Endothelial cell of umbilical vein (primary cell): ENCODE measurements at regions not wholly inside any gene's neighbourhood (a gene's known extent, or its start where the extent isn't known, plus 50 kb on each side); places are given as distances from the start of the nearest gene placed in this dataset.

Experiments used
- BruUV-seq: library from RNA; stranded (reverse); fragments of 400-500 nt; replicated peaks from 2 replicates; lab custom pipeline; 2021; lab: Mats Ljungman, UMichigan
- CTCF ChIA-PET: fragments of 300-600, 350-600 bp; sonication (Branson Sonifier 250); formaldehyde crosslinking; loops from one replicate; lab custom pipeline; 2021; ENCODE audit warnings: antibody characterized with exemption, inconsistent platforms; lab: Charles Lee
- POLR2A ChIA-PET: fragments of 300-600, 350-600 bp; sonication (Branson Sonifier 250); formaldehyde crosslinking; loops from one replicate; lab custom pipeline; 2021; ENCODE audit warnings: antibody characterized with exemption, inconsistent platforms; lab: Charles Lee
- DNase-seq: peaks from one replicate; pipeline ENCODE4 v3.0.0-alpha.2; 2011; ENCODE audit warnings: low read depth, low spot score
- FAIRE-seq: peaks from 2 replicates; lab custom pipeline; 2011; peaks lifted over from hg19 to GRCh38; lab: Jason Lieb, UNC
- H2AFZ ChIP-seq: 2 replicates; pipeline ENCODE4 v1.6.0; 2012; ENCODE audit warnings: low read depth, low read length, control low read depth, inconsistent platforms
- H3K27ac ChIP-seq: 2 replicates; pipeline ENCODE4 v1.5.1; 2011; ENCODE audit warnings: low read depth, mild to moderate bottlenecking, control low read depth, low read length, moderate library complexity; ENCODE audit not compliant: insufficient read depth
- H3K27me3 ChIP-seq, 2 experiments: 2 replicates each; pipeline versions ENCODE4 v1.6.0 to v1.6.1; 2011; ENCODE audit warnings: low read length in 2 of 2, mixed read lengths in 1 of 2; ENCODE audit not compliant: control insufficient read depth in 2 of 2, insufficient read depth in 2 of 2
- H3K36me3 ChIP-seq, 2 experiments: 2 replicates in 1 of 2; 3 replicates in 1 of 2; pipeline ENCODE4 v1.5.1; 2011; ENCODE audit warnings: low read length in 2 of 2, mild to moderate bottlenecking in 1 of 2, moderate library complexity in 1 of 2; ENCODE audit not compliant: control insufficient read depth in 2 of 2, insufficient read depth in 2 of 2; ENCODE audit errors: extremely low read depth in 1 of 2
- H3K4me1 ChIP-seq: 3 replicates; pipeline ENCODE4 v1.5.1; 2011; ENCODE audit warnings: mild to moderate bottlenecking, low read length; ENCODE audit not compliant: control insufficient read depth, insufficient read depth; ENCODE audit errors: extremely low read depth
- H3K4me2 ChIP-seq: 2 replicates; pipeline ENCODE4 v1.6.1; 2011; ENCODE audit warnings: low read length, control low read depth, mixed read lengths; ENCODE audit not compliant: insufficient read depth
- H3K4me3 ChIP-seq, 3 experiments: fragments of 200-600 bp in 1 of 3; sonication (generic), shearing (Covaris generic) in 1 of 3; replicated peaks in 1 of 3; 2 replicates each; pipeline ENCODE4 v1.5.1; 2011 to 2016; ENCODE audit warnings: control low read depth in 3 of 3, low read length in 3 of 3, mild to moderate bottlenecking in 2 of 3, inconsistent platforms in 1 of 3, low read depth in 1 of 3, moderate library complexity in 1 of 3; ENCODE audit not compliant: insufficient read depth in 1 of 3
- H3K79me2 ChIP-seq: 2 replicates; pipeline ENCODE4 v1.6.0; 2012; ENCODE audit warnings: low read length, inconsistent platforms; ENCODE audit not compliant: control insufficient read depth, insufficient read depth
- H3K9ac ChIP-seq: replicated peaks from 2 replicates; pipeline ENCODE3; 2011; ENCODE audit warnings: low read length, control low read depth; ENCODE audit not compliant: insufficient read depth; ENCODE audit errors: extremely low read depth
- H3K9me1 ChIP-seq: replicated peaks from 3 replicates; pipeline ENCODE4 v1.6.0; 2011; ENCODE audit warnings: mild to moderate bottlenecking, low read length; ENCODE audit not compliant: control insufficient read depth, insufficient read depth; ENCODE audit errors: extremely low read depth
- H3K9me3 ChIP-seq: replicated peaks from 2 replicates; pipeline ENCODE4 v1.5.1; 2012; ENCODE audit warnings: low read length, inconsistent platforms; ENCODE audit not compliant: control insufficient read depth, insufficient read depth
- H4K20me1 ChIP-seq: replicated peaks from 2 replicates; pipeline ENCODE3; 2011; ENCODE audit warnings: mild to moderate bottlenecking, low read length; ENCODE audit not compliant: control insufficient read depth, insufficient read depth; ENCODE audit errors: extremely low read depth
- EZH2 ChIP-seq: IDR thresholded peaks from 2 replicates; pipeline ENCODE4 v1.6.1; 2012; ENCODE audit warnings: borderline replicate concordance, low read depth, mild to moderate bottlenecking, moderate library complexity, low read length, inconsistent platforms; ENCODE audit not compliant: severe bottlenecking
- FOS ChIP-seq: IDR thresholded peaks from 2 replicates; pipeline ENCODE4 v1.6.1; 2011; ENCODE audit warnings: mild to moderate bottlenecking, low read length, moderate library complexity, borderline replicate concordance; ENCODE audit not compliant: insufficient read depth
- GATA2 ChIP-seq: IDR thresholded peaks from 2 replicates; pipeline ENCODE4 v1.7.0; 2011; ENCODE audit warnings: low read depth, mild to moderate bottlenecking, moderate library complexity, mixed read lengths, low read length; ENCODE audit not compliant: insufficient read length, insufficient read depth
- JUN ChIP-seq: IDR thresholded peaks from 2 replicates; pipeline ENCODE4 v1.6.1; 2011; ENCODE audit warnings: borderline replicate concordance, low read depth; ENCODE audit not compliant: insufficient read length, insufficient read depth
- MYC ChIP-seq: IDR thresholded peaks from one replicate; pipeline ENCODE4 v1.6.1; 2011; ENCODE audit warnings: mild to moderate bottlenecking, low read depth, low read length
- POLR2A ChIP-seq: IDR thresholded peaks from 2 replicates; pipeline ENCODE4 v1.6.1; 2012; ENCODE audit warnings: low read depth, mild to moderate bottlenecking, control low read depth, low read length
- POLR2AphosphoS5 ChIP-seq: IDR thresholded peaks from 2 replicates; pipeline ENCODE4 v1.6.1; 2012; ENCODE audit warnings: low read depth, mild to moderate bottlenecking, control low read depth, low read length, moderate library complexity; ENCODE audit not compliant: insufficient read depth
- dilution Hi-C: fragments of 300-500 bp; cut with MboI; formaldehyde crosslinking; loops from one replicate; pipeline ENCODE4 v1.15.0; 2019; ENCODE audit warnings: low sequenced_read_pairs; ENCODE audit not compliant: extremely low pct_ligation_motif_present
- intact Hi-C: fragments of 100-400 bp; cut with micrococcal nuclease; formaldehyde crosslinking; loops from one replicate; pipeline ENCODE4 v1.10.0; 2022
- TF ChIP-seq, protein P1 (sequence below): IDR thresholded peaks from 2 replicates; pipeline ENCODE4 v1.6.1; 2011; ENCODE audit not compliant: insufficient read depth, insufficient read length
- TF ChIP-seq, protein P2 (sequence below), 2 donors: IDR thresholded peaks; 1 replicate in 1 of 2; 2 replicates in 1 of 2; pipeline ENCODE4 v1.5.1; 2011; ENCODE audit warnings: low read length in 2 of 2, mild to moderate bottlenecking in 2 of 2, moderate library complexity in 2 of 2, control low read depth in 1 of 2, inconsistent platforms in 1 of 2, low read depth in 1 of 2; ENCODE audit not compliant: insufficient read depth in 1 of 2; ENCODE audit errors: extremely low read depth in 1 of 2

DNA sequence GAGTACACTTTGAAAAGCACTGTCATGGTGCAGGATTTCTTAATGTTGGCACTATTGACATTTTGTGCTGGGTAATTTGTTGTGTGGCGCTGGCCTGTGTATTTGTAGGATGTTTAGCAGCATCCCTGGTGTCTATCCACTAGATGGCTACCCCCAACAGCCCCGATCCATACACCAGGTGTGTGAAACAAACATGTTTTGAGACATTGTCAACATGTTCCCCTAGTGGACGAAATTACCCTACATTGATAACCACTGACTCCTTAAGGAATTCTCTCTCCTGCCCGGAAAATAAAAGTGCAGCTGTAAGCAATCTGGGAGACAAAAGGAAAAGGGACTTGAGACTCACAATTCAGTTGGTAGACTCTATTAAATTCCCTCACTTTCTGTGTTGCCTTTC lies 52.6 kb upstream of the TMEM200A start:
- FAIRE-seq = no peak
- no peak overlapping the region for H3K4me3 ChIP-seq
- no peaks in the 10 kb centered on the region for H3K4me1 ChIP-seq

More for the DNA sequence above, 52.6 kb upstream of the TMEM200A start:
- POLR2A ChIA-PET = no interaction called here
- CTCF ChIA-PET = interaction anchor here (1.0 to 1.4 kb wide), 3 partner anchors 9 to 385 kb away, joined by 3 to 4 read pairs (median 3); no protein-coding TSS in a partner anchor
- H3K27me3 ChIP-seq = peaks cover 0 to 2% of the 10 kb centered on the region in 2 experiments
- intact Hi-C loops = no loop called here
- no peak for DNase-seq
- H3K9ac ChIP-seq = no peak overlapping the region
- no TSS peak for BruUV-seq
- no peaks in the 10 kb centered on the region for H3K36me3 ChIP-seq
- no peaks in the 10 kb centered on the region for H3K9me3 ChIP-seq
- no peaks in the 10 kb centered on the region for H3K9me1 ChIP-seq
- no peak overlapping the region for H3K27ac ChIP-seq
- H4K20me1 ChIP-seq = no peaks in the 10 kb centered on the region
- no peak for TF ChIP-seq FOS
- TF ChIP-seq GATA2 = no peak
- TF ChIP-seq, protein P1, sequence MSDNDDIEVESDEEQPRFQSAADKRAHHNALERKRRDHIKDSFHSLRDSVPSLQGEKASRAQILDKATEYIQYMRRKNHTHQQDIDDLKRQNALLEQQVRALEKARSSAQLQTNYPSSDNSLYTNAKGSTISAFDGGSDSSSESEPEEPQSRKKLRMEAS = no peak
- no peak for TF ChIP-seq POLR2A
- no peak for TF ChIP-seq JUN
- TF ChIP-seq, protein P2, sequence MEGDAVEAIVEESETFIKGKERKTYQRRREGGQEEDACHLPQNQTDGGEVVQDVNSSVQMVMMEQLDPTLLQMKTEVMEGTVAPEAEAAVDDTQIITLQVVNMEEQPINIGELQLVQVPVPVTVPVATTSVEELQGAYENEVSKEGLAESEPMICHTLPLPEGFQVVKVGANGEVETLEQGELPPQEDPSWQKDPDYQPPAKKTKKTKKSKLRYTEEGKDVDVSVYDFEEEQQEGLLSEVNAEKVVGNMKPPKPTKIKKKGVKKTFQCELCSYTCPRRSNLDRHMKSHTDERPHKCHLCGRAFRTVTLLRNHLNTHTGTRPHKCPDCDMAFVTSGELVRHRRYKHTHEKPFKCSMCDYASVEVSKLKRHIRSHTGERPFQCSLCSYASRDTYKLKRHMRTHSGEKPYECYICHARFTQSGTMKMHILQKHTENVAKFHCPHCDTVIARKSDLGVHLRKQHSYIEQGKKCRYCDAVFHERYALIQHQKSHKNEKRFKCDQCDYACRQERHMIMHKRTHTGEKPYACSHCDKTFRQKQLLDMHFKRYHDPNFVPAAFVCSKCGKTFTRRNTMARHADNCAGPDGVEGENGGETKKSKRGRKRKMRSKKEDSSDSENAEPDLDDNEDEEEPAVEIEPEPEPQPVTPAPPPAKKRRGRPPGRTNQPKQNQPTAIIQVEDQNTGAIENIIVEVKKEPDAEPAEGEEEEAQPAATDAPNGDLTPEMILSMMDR (IDR thresholded peaks at IDR 0.05; ENCODE audit: extremely low read depth in 1 of 2, insufficient read depth in 1 of 2, low read depth in 1 of 2, low read length in 2 of 2) = no peak
- no peak for TF ChIP-seq POLR2AphosphoS5
- no peak for TF ChIP-seq MYC
- no peak for TF ChIP-seq EZH2
- no peak overlapping the region for H2AFZ ChIP-seq
- dilution Hi-C loops = no loop called here
- no peak overlapping the region for H3K4me2 ChIP-seq
- H3K79me2 ChIP-seq = no peaks in the 10 kb centered on the region
